Transverse colon (tissue), 3 donors: ENCODE measurements at regions not wholly inside any gene's neighbourhood (a gene's known extent, or its start where the extent isn't known, plus 50 kb on each side); places are given as distances from the start of the nearest gene placed in this dataset.

Experiments used
- EP300 ChIP-seq: sonication (generic); formaldehyde crosslinking; IDR thresholded peaks from one replicate; pipeline ENCODE4 v1.6.1; 2017; ENCODE audit warnings: antibody characterized with exemption, low read depth
- TF ChIP-seq, protein P1 (sequence below), 5 experiments: fragments of 200-600 bp in 3 of 5; fragments of 450-650 bp in 2 of 5; sonication (generic) in 3 of 5; IDR thresholded peaks; 1 replicate in 2 of 5; 2 replicates in 3 of 5; pipeline ENCODE4 v1.5.1; 2016 to 2017; ENCODE audit warnings: antibody characterized with exemption in 5 of 5, inconsistent platforms in 3 of 5, mild to moderate bottlenecking in 2 of 5, moderate library complexity in 1 of 5

- TF ChIP-seq, protein P1, sequence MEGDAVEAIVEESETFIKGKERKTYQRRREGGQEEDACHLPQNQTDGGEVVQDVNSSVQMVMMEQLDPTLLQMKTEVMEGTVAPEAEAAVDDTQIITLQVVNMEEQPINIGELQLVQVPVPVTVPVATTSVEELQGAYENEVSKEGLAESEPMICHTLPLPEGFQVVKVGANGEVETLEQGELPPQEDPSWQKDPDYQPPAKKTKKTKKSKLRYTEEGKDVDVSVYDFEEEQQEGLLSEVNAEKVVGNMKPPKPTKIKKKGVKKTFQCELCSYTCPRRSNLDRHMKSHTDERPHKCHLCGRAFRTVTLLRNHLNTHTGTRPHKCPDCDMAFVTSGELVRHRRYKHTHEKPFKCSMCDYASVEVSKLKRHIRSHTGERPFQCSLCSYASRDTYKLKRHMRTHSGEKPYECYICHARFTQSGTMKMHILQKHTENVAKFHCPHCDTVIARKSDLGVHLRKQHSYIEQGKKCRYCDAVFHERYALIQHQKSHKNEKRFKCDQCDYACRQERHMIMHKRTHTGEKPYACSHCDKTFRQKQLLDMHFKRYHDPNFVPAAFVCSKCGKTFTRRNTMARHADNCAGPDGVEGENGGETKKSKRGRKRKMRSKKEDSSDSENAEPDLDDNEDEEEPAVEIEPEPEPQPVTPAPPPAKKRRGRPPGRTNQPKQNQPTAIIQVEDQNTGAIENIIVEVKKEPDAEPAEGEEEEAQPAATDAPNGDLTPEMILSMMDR (IDR thresholded peaks at IDR 0.05), result no peak
- TF ChIP-seq EP300, result no peak
These were observed 243.7 kb downstream of the BCAT1 start for GRCh38 chr12:24705216-24705615.
